Osteocyte (in vitro differentiated cells): ENCODE measurements at regions not wholly inside any gene's neighbourhood (a gene's known extent, or its start where the extent isn't known, plus 50 kb on each side); places are given as distances from the start of the nearest gene placed in this dataset.
"Not testable (repeated sequence)": the region's sequence is repeated elsewhere in the genome, so short reads cannot be mapped to it uniquely, and the experiment has no call there.

Experiments used
- DNase-seq: peaks from one replicate; pipeline ENCODE4 v3.0.0; 2021; ENCODE audit warnings: mixed read lengths; ENCODE audit not compliant: unreplicated experiment; ENCODE audit errors: extremely low spot score
- H3K27ac Mint-ChIP-seq: one replicate; pipeline ENCODE4 v1.8.0; 2021; ENCODE audit warnings: mild to moderate bottlenecking, mixed read lengths; ENCODE audit not compliant: unreplicated experiment
- H3K27me3 Mint-ChIP-seq: one replicate; pipeline ENCODE4 v1.8.0; 2021; ENCODE audit warnings: mixed read lengths; ENCODE audit not compliant: unreplicated experiment
- H3K36me3 Mint-ChIP-seq: one replicate; pipeline ENCODE4 v1.8.0; 2021; ENCODE audit warnings: mixed read lengths; ENCODE audit not compliant: unreplicated experiment
- H3K4me1 Mint-ChIP-seq: one replicate; pipeline ENCODE4 v1.8.0; 2021; ENCODE audit warnings: mixed read lengths; ENCODE audit not compliant: unreplicated experiment
- H3K4me3 Mint-ChIP-seq: one replicate; pipeline ENCODE4 v1.8.0; 2021; ENCODE audit warnings: mild to moderate bottlenecking, moderate library complexity, mixed read lengths; ENCODE audit not compliant: unreplicated experiment
- H3K9me3 Mint-ChIP-seq: one replicate; pipeline ENCODE4 v1.8.0; 2021; ENCODE audit warnings: mixed read lengths; ENCODE audit not compliant: unreplicated experiment
- TF ChIP-seq, protein P1 (sequence below): fragments of 200-600 bp; sonication (generic); IDR thresholded peaks from 2 replicates; pipeline ENCODE4 v1.5.0; 2021; ENCODE audit warnings: antibody characterized with exemption, mild to moderate bottlenecking, moderate library complexity

DNA sequence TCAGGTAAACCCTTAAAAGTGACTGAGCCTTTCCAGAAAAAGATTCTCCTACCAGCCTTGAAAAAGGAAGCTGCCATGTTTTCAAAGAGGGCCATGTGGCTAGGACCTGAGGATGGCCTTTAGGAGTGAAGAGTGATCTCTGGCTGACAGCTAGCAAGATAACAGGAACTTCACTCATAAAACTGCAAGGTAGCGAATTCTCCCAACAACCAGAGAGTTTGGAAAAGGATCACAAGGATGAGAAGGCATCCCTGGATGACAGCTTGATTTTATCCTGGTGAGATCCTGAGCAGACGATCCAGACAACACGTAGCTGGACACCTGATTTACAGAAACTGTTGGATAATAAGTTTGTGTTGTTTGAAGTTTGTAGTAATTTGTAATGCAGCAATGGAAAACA, 115.6 kb upstream of the FBXO33 start:
- Mint-ChIP-seq H3K4me1 (no peaks in the 10 kb centered on the region), H3K27ac (no peak overlapping the region), H3K36me3 (no peaks in the 10 kb centered on the region), H3K4me3 (no peak overlapping the region), H3K9me3 (peaks cover 16% of the 10 kb centered on the region), H3K27me3 (no peaks in the 10 kb centered on the region)
- TF ChIP-seq, protein P1, sequence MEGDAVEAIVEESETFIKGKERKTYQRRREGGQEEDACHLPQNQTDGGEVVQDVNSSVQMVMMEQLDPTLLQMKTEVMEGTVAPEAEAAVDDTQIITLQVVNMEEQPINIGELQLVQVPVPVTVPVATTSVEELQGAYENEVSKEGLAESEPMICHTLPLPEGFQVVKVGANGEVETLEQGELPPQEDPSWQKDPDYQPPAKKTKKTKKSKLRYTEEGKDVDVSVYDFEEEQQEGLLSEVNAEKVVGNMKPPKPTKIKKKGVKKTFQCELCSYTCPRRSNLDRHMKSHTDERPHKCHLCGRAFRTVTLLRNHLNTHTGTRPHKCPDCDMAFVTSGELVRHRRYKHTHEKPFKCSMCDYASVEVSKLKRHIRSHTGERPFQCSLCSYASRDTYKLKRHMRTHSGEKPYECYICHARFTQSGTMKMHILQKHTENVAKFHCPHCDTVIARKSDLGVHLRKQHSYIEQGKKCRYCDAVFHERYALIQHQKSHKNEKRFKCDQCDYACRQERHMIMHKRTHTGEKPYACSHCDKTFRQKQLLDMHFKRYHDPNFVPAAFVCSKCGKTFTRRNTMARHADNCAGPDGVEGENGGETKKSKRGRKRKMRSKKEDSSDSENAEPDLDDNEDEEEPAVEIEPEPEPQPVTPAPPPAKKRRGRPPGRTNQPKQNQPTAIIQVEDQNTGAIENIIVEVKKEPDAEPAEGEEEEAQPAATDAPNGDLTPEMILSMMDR, result no peak
- DNase-seq, result no peak

DNA sequence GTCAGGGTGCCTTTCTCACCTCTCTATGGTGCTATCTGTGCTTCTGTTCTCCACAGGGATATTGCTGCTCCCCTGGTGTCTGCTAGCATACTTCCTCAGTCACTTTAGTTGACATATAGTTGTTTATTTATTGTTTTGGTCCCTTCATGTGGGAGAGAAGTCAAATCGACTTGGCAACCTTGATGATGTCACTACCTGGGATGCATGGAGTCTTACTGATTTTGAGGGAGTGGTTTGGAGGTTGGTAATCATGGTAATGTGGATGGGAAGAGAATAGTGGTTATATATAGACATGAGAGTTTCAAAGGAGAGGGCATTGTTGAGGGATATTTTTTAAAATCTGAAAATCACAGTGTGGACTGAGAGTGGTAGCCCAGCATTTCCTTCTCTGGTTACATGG, 73.6 kb upstream of the FBXO33 start:
- DNase-seq, result no peak
- H3K4me1 Mint-ChIP-seq, result no peaks in the 10 kb centered on the region
- no peak overlapping the region for H3K4me3 Mint-ChIP-seq
- H3K27ac Mint-ChIP-seq, result no peak overlapping the region
- H3K27me3 Mint-ChIP-seq, result peaks cover 2% of the 10 kb centered on the region
- peaks cover 16% of the 10 kb centered on the region for H3K9me3 Mint-ChIP-seq
- no peaks in the 10 kb centered on the region for H3K36me3 Mint-ChIP-seq
- TF ChIP-seq, protein P1, result no peak

DNA sequence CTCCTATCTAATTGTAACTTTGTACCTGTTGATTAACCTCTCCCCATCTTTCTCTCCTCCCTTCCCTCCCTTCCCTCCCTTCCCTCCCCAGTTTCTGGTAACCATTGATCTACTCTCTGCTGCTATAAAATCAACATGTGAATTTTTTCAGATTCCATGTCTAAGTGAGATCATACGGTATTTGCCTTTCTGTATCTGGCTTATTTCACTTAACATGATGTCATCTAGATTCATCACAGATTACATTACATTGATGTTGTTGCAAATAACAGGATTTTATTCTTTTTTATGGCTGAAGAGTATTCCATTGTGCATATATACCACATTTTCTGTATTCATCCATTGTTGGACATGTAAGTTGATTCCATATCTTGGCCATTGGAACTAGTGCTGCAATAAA, 68.0 kb upstream of the FBXO33 start:
- TF ChIP-seq, protein P1, result no peak
- H3K4me3 Mint-ChIP-seq, result no peak overlapping the region
- H3K9me3 Mint-ChIP-seq, result peaks cover 5% of the 10 kb centered on the region
- no peaks in the 10 kb centered on the region for H3K4me1 Mint-ChIP-seq
- no peak overlapping the region for H3K27ac Mint-ChIP-seq
- no peak for DNase-seq
- H3K36me3 Mint-ChIP-seq, result no peaks in the 10 kb centered on the region
- peaks cover 8% of the 10 kb centered on the region for H3K27me3 Mint-ChIP-seq

DNA sequence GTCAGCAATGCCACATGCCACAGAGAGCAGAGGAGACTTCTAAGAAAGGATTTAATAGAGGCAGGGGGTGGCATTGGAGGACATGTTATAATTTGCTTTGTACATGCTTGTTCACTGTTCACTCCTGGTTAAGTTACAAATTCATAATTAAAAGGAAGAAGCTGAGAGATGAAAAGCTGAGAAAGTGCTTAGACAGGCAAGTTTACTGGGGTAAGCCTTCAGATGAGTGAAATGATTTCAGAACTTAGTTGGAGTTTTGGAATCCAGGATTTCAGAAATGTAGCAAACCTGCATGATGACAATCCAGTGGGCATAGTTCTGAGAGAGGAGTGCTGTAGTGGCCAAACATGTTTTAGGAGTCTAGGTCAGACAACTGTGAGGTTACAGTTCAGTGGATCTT, 67.3 kb upstream of the FBXO33 start:
- no peaks in the 10 kb centered on the region for H3K36me3 Mint-ChIP-seq
- peaks cover 5% of the 10 kb centered on the region for H3K9me3 Mint-ChIP-seq
- no peak overlapping the region for H3K4me3 Mint-ChIP-seq
- TF ChIP-seq, protein P1, result no peak
- H3K4me1 Mint-ChIP-seq, result no peaks in the 10 kb centered on the region
- H3K27ac Mint-ChIP-seq, result no peak overlapping the region
- no peak for DNase-seq
- H3K27me3 Mint-ChIP-seq, result peaks cover 8% of the 10 kb centered on the region

DNA sequence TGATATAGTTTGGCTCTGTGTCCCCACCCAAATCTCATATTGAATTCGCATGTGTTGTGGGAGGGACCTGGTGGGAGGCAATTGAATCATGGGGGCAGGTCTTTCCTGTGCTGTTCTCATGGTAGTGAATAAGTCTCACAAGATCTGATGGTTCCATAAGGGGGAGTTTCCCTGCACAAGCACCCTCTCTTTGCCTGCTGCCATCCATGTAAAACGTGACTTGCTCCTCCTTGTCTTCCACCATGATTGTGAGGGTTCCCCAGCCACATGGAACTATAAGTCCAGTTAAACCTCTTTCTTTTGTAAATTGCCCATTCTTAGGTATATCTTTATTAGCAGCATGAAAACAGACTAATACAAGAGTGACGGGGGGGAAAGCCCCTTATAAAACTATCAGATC, 65.4 kb upstream of the FBXO33 start:
- DNase-seq, H3K36me3 Mint-ChIP-seq, H3K27ac Mint-ChIP-seq, H3K27me3 Mint-ChIP-seq, H3K4me1 Mint-ChIP-seq, H3K9me3 Mint-ChIP-seq, H3K4me3 Mint-ChIP-seq: not testable (repeated sequence)

DNA sequence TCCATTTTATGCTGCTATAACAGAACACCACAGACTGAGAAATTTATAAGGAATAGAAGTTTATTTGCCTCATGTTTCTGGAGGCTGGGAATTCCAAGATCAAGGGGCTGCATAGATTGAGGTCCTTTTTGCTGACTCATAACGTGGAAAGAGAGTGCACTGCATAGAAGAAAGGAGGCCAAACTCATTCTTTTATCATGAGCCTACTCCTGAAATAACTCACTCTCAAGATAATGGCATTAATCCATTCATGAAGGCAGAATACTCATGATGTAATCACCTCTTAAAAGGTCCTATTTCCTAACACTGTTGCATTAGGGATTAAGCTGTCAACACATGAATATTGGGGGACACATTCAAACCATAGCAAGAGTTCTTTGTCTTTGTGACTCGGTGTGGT, 60.0 kb upstream of the FBXO33 start:
- Mint-ChIP-seq H3K27ac (no peak overlapping the region), H3K4me3 (no peak overlapping the region), H3K36me3 (no peaks in the 10 kb centered on the region), H3K27me3 (peaks cover 12% of the 10 kb centered on the region), H3K9me3 (peaks cover 5% of the 10 kb centered on the region), H3K4me1 (peaks cover 11% of the 10 kb centered on the region)
- TF ChIP-seq, protein P1, result no peak
- no peak for DNase-seq
